ENCODE measurements at regions not wholly inside any gene's neighbourhood (a gene's known extent, or its start where the extent isn't known, plus 50 kb on each side); places are given as distances from the start of the nearest gene placed in this dataset.

DNA sequence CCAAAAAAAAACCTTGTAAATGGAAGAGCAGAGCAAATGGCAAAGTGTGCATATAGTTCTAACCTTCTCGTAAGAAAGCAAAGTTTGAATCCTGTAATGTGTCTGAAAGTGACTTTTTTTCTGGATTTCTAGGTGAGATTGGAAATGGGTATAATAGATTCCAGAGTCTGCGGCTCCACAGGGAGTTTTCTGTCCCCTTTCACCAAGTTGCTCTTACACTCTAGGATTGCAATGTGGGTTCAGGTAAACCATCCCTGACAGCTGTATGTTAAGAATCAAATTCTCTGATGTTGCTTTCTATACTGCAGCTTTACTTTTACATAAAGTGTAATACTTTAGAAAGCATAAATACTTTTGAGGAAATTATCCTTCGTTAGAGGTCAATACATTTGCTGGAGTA, 260.1 kb downstream of the PRL start:
- TF ChIP-seq SPI1 (IDR thresholded peaks at IDR 0.05; ENCODE audit: borderline replicate concordance, low read depth), result no peak
- TF ChIP-seq, protein P1, sequence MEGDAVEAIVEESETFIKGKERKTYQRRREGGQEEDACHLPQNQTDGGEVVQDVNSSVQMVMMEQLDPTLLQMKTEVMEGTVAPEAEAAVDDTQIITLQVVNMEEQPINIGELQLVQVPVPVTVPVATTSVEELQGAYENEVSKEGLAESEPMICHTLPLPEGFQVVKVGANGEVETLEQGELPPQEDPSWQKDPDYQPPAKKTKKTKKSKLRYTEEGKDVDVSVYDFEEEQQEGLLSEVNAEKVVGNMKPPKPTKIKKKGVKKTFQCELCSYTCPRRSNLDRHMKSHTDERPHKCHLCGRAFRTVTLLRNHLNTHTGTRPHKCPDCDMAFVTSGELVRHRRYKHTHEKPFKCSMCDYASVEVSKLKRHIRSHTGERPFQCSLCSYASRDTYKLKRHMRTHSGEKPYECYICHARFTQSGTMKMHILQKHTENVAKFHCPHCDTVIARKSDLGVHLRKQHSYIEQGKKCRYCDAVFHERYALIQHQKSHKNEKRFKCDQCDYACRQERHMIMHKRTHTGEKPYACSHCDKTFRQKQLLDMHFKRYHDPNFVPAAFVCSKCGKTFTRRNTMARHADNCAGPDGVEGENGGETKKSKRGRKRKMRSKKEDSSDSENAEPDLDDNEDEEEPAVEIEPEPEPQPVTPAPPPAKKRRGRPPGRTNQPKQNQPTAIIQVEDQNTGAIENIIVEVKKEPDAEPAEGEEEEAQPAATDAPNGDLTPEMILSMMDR (IDR thresholded peaks at IDR 0.05; ENCODE audit: insufficient read depth, low read length), result no peak
- TF ChIP-seq GABPA (IDR thresholded peaks at IDR 0.05; ENCODE audit: low read depth), result no peak
- no peak for TF ChIP-seq POLR2AphosphoS5 (IDR thresholded peaks at IDR 0.05; ENCODE audit: low read depth)
